Left cardiac atrium (tissue), 4 donors: ENCODE measurements at regions not wholly inside any gene's neighbourhood (a gene's known extent, or its start where the extent isn't known, plus 50 kb on each side); places are given as distances from the start of the nearest gene placed in this dataset.
"Not testable (repeated sequence)": the region's sequence is repeated elsewhere in the genome, so short reads cannot be mapped to it uniquely, and the experiment has no call there.

Experiments
- ATAC-seq, 2 donors: fragments of 200-7000 bp; cut with Tn5 transposase; one replicate each; pipeline ENCODE4 v1.9.1; 2020; ENCODE audit warnings: mild to moderate bottlenecking in 2 of 2, moderate library complexity in 2 of 2
- DNase-seq: peaks from one replicate; pipeline ENCODE4 v3.0.0-alpha.2; 2020
- intact Hi-C, 2 donors: fragments of 100-400 bp; cut with DNase I; formaldehyde crosslinking; loops; one replicate each; pipeline versions ENCODE4 v1.14.1 to v1.15.1; 2022 to 2023
- donor health status: DM: no; HTN: yes; CAD: no.
- donor health status: DM: no; HTN: yes; CAD: no; lungs with severe emphysema.
- donor health status: DM: yes; HTN: yes; CAD: no.
- donor health status: Dilated cardiomyopathy.

DNA sequence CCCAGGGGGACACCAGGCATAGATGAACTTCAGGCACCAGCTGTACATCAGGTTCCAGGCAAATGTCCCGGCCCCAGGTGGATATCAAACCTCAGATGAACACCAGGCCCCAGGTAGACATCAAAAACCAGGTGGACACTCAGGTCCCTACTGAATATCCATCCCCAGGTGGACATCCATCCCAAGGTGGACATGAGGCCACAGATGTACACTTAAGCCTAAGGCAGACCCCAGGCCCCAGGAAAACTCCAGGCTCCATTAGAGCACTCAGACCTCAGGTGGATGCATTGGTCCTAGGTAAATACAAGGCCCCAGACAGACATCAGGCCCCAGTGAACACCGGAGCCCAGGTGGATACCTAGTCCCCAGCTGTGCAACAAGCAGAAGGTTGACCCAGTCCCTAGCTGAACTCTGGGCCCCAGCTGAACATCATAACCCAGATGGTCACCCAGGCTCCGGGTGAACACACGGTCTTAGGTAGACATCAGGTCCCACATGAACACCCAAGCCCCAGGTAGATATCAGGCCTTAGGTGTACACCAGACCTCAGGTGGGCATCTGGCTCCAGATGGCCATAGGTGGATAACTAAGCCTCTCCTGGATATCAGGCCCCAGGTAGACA lies 1484.3 kb upstream of the TPTE start:
- intact Hi-C loops, ATAC-seq, DNase-seq: not testable (repeated sequence)

GRCh38 chr21:9037588-9038544 lies 1483.5 kb upstream of the TPTE start:
- DNase-seq, ATAC-seq, intact Hi-C loops: not testable (repeated sequence)

DNA sequence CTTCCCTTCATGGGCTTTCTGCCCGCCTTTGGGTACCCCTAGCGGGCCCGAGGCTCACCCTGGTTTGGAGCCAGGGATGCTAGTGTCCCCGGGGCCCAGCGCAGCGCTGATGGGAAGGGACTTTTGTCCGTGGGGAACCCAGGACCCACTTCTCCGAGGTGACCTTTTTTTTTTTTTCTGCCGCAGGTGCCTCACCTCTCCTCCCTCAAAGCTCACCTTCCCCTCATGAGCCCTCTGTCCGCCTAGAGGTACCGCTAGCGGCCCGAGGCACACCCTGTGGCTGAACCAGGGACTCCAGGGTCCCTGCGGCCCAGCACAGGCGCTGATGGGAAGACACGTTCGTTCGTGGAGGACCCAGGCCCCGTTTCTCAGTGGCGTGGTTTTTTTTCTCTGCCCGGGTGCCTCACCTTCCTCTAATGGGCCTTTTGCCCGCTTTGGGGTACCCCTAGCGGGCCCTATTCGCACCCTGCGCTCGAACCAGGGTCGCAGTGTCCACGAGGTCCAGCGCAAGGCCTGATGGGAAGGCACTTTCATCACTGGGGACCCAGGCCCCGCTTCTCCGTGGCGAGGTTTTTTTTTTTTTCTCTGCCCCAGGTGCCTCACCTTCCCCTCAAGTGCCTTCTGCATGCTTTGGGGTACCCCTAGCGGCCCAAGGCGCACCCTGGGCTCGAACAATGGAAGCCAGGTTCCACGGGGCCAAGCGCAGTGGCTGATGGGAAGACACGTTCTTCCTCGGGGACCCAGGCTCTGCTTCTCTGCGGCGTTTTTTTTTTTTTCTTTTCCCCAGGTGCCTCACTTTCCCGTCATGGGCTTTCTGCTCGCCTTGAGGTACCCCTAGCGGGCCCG lies 1481.6 kb upstream of the TPTE start:
- intact Hi-C loops, DNase-seq: not testable (repeated sequence)
- peak; percentile 19 to 53 for ATAC-seq

GRCh38 chr21:9040406-9040805 lies 1481.0 kb upstream of the TPTE start:
- ATAC-seq, intact Hi-C loops, DNase-seq: not testable (repeated sequence)

DNA sequence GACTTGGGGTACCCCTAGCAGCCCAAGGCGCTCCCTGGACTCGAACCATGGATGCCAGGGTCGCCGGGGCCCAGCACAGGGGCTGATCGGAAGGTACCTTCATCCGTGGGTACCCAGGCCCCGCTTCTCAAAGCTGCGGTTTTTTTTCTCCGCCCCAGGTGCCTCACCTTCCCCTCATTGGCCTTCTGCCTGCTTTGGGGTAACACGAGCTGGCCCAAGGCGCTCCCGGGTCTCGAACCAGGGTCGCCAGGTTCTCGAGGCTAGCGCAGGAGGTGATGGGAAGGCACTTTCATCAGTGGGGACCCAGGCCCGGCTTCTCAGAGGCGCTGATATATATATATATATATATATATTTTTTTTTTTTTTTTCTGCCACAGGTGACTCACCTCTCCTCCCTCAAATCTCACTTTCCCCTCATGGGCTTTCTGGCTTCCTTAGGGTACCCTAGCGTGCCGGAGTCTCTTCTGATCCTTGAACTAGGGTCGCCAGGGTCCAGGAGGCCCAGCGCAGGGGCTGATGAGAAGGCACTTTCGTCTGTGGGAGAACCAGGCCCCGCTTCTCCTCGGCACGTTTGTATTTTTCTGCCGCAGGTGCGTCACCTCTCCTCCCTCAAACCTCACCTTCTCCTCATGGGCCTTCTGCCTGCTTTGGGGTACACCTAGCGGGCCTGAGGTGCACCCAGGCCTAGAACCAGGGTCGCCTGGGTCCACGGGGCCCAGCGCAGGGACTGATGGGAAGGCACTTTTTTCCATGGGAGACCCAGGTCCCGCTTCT lies 1480.0 kb upstream of the TPTE start:
- intact Hi-C loops, DNase-seq, ATAC-seq: not testable (repeated sequence)

- DNase-seq, intact Hi-C loops: not testable (repeated sequence)
- peak; percentile 78 to 96 for ATAC-seq
These were observed 1478.3 kb upstream of the TPTE start for GRCh38 chr21:9043089-9043488.

GRCh38 chr21:9046870-9047269 lies 1474.5 kb upstream of the TPTE start:
- DNase-seq, ATAC-seq, intact Hi-C loops: not testable (repeated sequence)

GRCh38 chr21:9067515-9067914 lies 1453.9 kb upstream of the TPTE start:
- intact Hi-C loops, ATAC-seq, DNase-seq: not testable (repeated sequence)

- DNase-seq, intact Hi-C loops, ATAC-seq: not testable (repeated sequence)
These were observed 1452.8 kb upstream of the TPTE start for GRCh38 chr21:9068622-9069021.

- DNase-seq, ATAC-seq, intact Hi-C loops: not testable (repeated sequence)
These were observed 1450.7 kb upstream of the TPTE start for GRCh38 chr21:9070703-9071102.

- ATAC-seq, intact Hi-C loops, DNase-seq: not testable (repeated sequence)
These were observed 1448.4 kb upstream of the TPTE start for GRCh38 chr21:9073010-9073409.

GRCh38 chr21:9074772-9075171 lies 1446.6 kb upstream of the TPTE start:
- intact Hi-C loops, ATAC-seq, DNase-seq: not testable (repeated sequence)

DNA sequence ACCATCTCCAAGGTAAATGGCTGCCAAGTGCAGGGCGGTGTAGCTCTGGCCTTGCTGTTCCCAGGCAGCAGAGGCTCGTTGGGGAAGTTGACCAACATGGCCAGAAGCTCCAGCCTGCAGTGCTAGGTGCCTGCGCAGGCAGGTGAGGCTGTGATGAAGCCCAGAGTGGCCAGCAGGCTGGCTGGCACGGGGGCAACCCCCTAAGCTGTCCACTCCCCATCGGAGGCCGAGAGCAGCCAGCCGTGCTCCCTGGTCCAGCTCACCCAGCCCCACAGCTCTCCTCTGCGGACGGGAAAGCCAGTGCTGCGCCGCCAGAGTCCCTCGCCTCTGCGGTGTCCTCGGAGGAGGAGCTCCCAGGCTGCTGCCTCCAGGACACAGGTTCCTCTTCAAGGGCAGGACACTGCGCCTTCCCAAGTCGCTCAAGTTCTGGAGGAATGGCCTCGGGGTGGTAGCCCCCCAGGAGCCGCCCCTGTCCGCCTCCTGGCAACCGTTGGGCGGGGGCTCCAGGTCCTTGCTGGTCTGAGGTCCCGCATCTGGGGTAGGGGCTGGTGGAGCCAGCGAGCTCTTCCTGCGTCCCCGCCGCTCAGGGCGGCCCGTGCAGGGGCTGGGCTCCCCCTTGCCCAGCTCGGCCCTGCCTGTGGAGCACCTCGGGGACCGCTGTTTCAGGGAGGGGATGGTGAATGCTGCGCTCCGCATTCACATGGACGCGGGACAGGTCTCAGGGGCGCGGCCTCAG lies 1438.1 kb upstream of the TPTE start:
- intact Hi-C loops, ATAC-seq, DNase-seq: not testable (repeated sequence)

DNA sequence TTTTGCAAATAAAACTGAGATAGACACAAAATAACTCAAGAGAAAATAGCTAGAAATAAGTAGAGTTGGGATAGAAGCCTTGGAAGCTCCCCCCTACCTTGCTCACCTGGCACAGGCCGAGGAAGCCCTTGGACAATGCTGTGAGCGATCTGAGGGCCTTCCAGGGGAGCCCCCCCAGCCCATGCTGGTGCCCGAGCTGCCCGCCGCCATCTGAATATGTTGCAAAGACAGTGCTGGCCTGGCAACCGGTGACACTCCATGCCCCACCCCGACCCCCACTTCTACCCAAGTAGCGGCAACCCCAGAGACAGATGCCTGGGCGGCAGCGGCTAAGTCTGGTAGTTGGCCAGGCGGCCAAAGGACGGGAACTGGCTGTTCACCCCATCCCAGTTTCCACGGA lies 1435.1 kb upstream of the TPTE start:
- intact Hi-C loops, ATAC-seq, DNase-seq: not testable (repeated sequence)

- ATAC-seq, intact Hi-C loops, DNase-seq: not testable (repeated sequence)
These were observed 1433.6 kb upstream of the TPTE start for GRCh38 chr21:9087816-9088215.

GRCh38 chr21:9129741-9130140 lies 1391.6 kb upstream of the TPTE start:
- intact Hi-C loops, DNase-seq, ATAC-seq: not testable (repeated sequence)

GRCh38 chr21:9130817-9131216 lies 1390.6 kb upstream of the TPTE start:
- intact Hi-C loops, ATAC-seq, DNase-seq: not testable (repeated sequence)
